Esophagus muscularis mucosa (tissue), 4 donors: ENCODE measurements at regions not wholly inside any gene's neighbourhood (a gene's known extent, or its start where the extent isn't known, plus 50 kb on each side); places are given as distances from the start of the nearest gene placed in this dataset.

Experiments used
- DNase-seq: peaks from one replicate; pipeline ENCODE4 v3.0.0-alpha.2; 2017; ENCODE audit errors: extremely low spot score
- H3K27ac ChIP-seq, 4 donors: fragments of 200-600 bp; sonication (generic); replicated peaks in 1 of 4; 1 replicate in 3 of 4; 2 replicates in 1 of 4; pipeline ENCODE4 v1.5.1; 2016 to 2019; ENCODE audit warnings: mild to moderate bottlenecking in 1 of 4
- H3K27me3 ChIP-seq, 4 donors: fragments of 200-600 bp; sonication (generic); one replicate each; pipeline versions ENCODE4 v1.5.1 to v1.6.0; 2016 to 2019
- H3K36me3 ChIP-seq, 4 donors: fragments of 200-600 bp; sonication (generic); one replicate each; pipeline ENCODE4 v1.5.1; 2016 to 2019
- H3K4me1 ChIP-seq, 4 donors: fragments of 200-600 bp; sonication (generic); one replicate each; pipeline ENCODE4 v1.5.1; 2016 to 2019
- H3K4me3 ChIP-seq, 4 donors: fragments of 200-600 bp; sonication (generic); 1 replicate in 2 of 4; 2 replicates in 2 of 4; pipeline ENCODE4 v1.5.1; 2016 to 2019; ENCODE audit warnings: mild to moderate bottlenecking in 4 of 4, moderate library complexity in 1 of 4
- H3K9me3 ChIP-seq, 4 donors: fragments of 200-600 bp; sonication (generic); 1 replicate in 3 of 4; 2 replicates in 1 of 4; pipeline ENCODE4 v1.5.1; 2016 to 2019
- EP300 ChIP-seq: sonication (generic); formaldehyde crosslinking; IDR thresholded peaks from one replicate; pipeline ENCODE4 v1.6.1; 2017; ENCODE audit warnings: antibody characterized with exemption
- POLR2A ChIP-seq: fragments of 450-650 bp; IDR thresholded peaks from one replicate; pipeline ENCODE4 v1.6.1; 2017; ENCODE audit warnings: antibody characterized with exemption, moderate library complexity, mild to moderate bottlenecking, low read depth
- POLR2AphosphoS5 ChIP-seq, 2 donors: sonication (generic); formaldehyde crosslinking; IDR thresholded peaks; one replicate each; pipeline ENCODE4 v1.6.1; 2017; ENCODE audit warnings: antibody characterized with exemption in 2 of 2
- WGBS: methylation state at CpG from one replicate; pipeline ENCODE4 v1.1.5; 2018; 5-methylcytosine and 5-hydroxymethylcytosine counted together
- intact Hi-C: fragments of 100-400 bp; cut with DNase I; formaldehyde crosslinking; loops from one replicate; pipeline ENCODE4 v1.15.1; 2023
- TF ChIP-seq, protein P1 (sequence below), 3 experiments: fragments of 200-600 bp in 2 of 3; fragments of 450-650 bp in 1 of 3; sonication (generic) in 2 of 3; IDR thresholded peaks; one replicate each; pipeline ENCODE4 v1.5.1; 2017 to 2019; ENCODE audit warnings: antibody characterized with exemption in 3 of 3, mild to moderate bottlenecking in 2 of 3, moderate library complexity in 1 of 3

DNA sequence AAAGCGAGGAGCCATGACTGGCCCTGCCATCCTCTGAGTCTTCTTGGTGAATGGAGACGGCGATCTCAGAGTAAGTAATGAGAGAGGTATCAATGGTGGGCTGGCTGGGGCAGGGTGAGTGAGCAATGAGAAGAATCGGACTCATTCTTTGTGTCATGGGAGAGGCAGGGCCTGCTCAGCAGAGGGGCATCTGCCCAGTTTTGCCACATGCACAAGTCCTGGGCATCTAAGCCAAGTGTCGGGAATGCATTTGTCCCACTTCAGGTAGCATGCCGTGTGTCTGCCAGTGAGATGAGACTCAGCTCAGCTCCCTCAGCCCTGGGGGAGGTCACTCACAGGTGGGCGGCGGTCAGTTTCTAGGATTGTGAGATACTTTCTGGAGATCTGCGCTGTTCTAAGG is 791.0 kb upstream of the RAB6C start:
- WGBS: 89% methylated on average over 9 of the region's 9 CpGs
- Histone ChIP-seq H3K36me3 (no peaks in the 10 kb centered on the region), H3K27ac (no peak overlapping the region), H3K4me3 (no peak overlapping the region), H3K9me3 (no peaks in the 10 kb centered on the region), H3K4me1 (no peaks in the 10 kb centered on the region), H3K27me3 (peaks cover 0 to 9% (median 0%) of the 10 kb centered on the region in 4 donors)
- TF ChIP-seq, protein P1, sequence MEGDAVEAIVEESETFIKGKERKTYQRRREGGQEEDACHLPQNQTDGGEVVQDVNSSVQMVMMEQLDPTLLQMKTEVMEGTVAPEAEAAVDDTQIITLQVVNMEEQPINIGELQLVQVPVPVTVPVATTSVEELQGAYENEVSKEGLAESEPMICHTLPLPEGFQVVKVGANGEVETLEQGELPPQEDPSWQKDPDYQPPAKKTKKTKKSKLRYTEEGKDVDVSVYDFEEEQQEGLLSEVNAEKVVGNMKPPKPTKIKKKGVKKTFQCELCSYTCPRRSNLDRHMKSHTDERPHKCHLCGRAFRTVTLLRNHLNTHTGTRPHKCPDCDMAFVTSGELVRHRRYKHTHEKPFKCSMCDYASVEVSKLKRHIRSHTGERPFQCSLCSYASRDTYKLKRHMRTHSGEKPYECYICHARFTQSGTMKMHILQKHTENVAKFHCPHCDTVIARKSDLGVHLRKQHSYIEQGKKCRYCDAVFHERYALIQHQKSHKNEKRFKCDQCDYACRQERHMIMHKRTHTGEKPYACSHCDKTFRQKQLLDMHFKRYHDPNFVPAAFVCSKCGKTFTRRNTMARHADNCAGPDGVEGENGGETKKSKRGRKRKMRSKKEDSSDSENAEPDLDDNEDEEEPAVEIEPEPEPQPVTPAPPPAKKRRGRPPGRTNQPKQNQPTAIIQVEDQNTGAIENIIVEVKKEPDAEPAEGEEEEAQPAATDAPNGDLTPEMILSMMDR (IDR thresholded peaks at IDR 0.05): no peak
- TF ChIP-seq EP300 (no peak), POLR2A (no peak), POLR2AphosphoS5 (IDR thresholded peaks at IDR 0.05) (no peak)
- intact Hi-C loops: no loop called here
- DNase-seq: peak; percentile 87

DNA sequence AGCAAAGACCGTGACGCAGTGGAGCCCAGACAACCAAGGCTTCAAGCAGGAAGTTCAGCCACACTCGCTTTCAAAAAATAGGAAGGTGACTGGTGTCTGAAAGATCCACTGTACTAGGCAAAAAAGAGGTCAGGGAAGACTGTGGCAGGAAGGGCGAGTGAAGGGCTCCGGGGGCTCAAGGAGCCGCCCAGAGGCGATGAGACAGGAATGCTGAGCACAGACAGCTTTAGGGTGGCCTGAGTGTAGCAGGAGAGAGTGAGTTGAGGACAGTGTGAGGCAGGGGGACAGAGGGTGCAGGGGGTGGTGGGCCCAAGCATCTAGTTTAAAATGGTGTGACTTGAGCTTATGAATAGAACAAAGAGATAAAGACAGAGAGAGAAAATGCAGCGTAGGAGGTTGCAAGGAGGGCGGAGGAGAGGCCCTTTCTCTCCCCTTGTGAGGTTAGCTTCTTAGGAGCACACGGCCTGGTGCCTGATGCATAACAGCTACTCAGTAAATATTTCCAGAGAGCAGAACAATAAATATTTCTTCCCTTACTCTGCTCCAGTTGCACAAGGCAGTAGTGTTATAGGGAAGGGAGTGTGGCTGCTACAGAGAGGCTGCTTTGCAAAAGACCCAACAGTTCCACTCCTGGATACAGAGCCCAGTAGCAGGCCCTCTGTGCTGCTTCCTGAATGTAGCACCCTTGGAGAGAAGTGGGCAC is 789.7 kb upstream of the RAB6C start:
- intact Hi-C loops: no loop called here
- H3K4me3 ChIP-seq: no peak overlapping the region
- H3K36me3 ChIP-seq: no peaks in the 10 kb centered on the region
- H3K27me3 ChIP-seq: peaks cover 0 to 9% (median 0%) of the 10 kb centered on the region in 4 donors
- H3K27ac ChIP-seq: no peak overlapping the region
- H3K9me3 ChIP-seq: no peaks in the 10 kb centered on the region
- DNase-seq: no peak
- 82% methylated on average over 10 of the region's 10 CpGs for WGBS
- H3K4me1 ChIP-seq: no peaks in the 10 kb centered on the region
- TF ChIP-seq POLR2A: no peak
- TF ChIP-seq, protein P1 (IDR thresholded peaks at IDR 0.05): no peak

DNA sequence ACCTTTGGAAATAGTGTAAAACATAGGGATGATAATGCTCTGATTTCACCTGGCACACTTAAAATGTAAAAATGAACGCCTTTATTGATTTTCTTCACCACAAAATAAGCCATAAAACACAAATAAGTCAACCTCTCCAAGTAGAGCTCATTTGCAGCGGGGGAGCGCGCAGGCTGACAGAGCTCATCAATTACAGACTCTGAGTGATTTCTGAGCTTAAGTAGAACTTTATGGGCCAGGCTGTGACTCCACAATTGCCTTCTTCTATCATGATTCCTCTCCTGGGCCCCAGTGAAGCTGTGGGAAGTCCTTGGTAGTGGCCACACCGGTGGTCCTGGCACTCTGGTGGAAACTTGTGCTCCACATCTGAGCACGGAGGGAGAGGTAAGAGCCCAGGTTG is 789.0 kb upstream of the RAB6C start:
- H3K4me3 ChIP-seq: no peak overlapping the region

DNA sequence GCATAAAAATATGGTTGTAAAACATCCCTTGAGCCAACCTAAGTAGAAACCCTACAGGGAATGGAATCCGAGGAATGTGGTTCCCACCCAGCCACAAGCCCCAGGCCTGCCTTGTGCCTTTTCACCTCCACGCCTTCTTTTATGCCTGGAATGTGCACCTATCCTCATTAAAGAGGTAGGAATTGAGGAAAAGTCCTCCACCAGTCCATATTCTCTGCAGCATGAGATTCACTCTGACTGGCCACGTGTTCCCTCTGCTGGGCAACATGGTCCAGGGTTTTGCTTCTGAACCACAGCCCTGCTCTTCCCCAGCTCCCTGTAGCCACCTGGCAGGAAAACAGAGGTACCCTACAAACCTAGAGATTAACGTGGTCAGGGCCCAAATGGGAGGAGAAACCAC is 787.9 kb upstream of the RAB6C start:
- Histone ChIP-seq H3K4me3 (no peak overlapping the region), H3K27me3 (peaks cover 0 to 9% (median 0%) of the 10 kb centered on the region in 4 donors), H3K9me3 (no peaks in the 10 kb centered on the region), H3K36me3 (no peaks in the 10 kb centered on the region), H3K4me1 (no peaks in the 10 kb centered on the region), H3K27ac (no peak overlapping the region)
- no peak for DNase-seq
- intact Hi-C loops: no loop called here
- 90% methylated on average over 4 of the region's 4 CpGs for WGBS
- TF ChIP-seq POLR2AphosphoS5 (IDR thresholded peaks at IDR 0.05): no peak

More for the DNA sequence above, 789.0 kb upstream of the RAB6C start:
- Histone ChIP-seq H3K27me3 (peaks cover 0 to 9% (median 0%) of the 10 kb centered on the region in 4 donors), H3K36me3 (no peaks in the 10 kb centered on the region), H3K27ac (no peak overlapping the region), H3K9me3 (no peaks in the 10 kb centered on the region), H3K4me1 (no peaks in the 10 kb centered on the region)
- TF ChIP-seq EP300 (no peak), POLR2A (no peak), POLR2AphosphoS5 (IDR thresholded peaks at IDR 0.05) (no peak)
- TF ChIP-seq, protein P1 (IDR thresholded peaks at IDR 0.05): no peak
- WGBS: 91% methylated on average over 6 of the region's 6 CpGs
- intact Hi-C loops: no loop called here
- DNase-seq: no peak

DNA sequence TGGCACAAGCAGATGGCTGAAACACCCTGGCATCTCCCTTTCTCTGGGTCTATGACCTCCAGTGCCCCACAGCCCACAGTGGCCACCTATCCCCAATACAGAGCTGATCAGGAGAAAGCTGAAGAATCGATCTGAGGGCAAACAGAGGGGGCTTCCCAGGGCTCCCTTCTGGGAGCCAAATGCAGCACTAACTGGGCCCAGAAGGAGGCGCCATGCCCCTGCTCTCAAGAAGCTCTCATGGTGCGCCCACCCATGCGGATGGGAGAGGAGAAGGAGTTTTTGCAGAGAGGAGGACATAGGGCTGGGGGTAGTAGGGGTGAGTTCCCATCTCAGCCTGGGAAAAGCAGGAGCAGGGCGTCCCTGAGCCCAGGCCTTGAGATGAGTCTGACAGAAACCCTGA is 787.3 kb upstream of the RAB6C start:
- Histone ChIP-seq H3K4me1 (no peaks in the 10 kb centered on the region), H3K9me3 (no peaks in the 10 kb centered on the region), H3K27ac (no peak overlapping the region), H3K36me3 (no peaks in the 10 kb centered on the region), H3K4me3 (no peak overlapping the region), H3K27me3 (peaks cover 0 to 9% (median 0%) of the 10 kb centered on the region in 4 donors)
- no peak for DNase-seq
- WGBS: 97% methylated on average over 4 of the region's 5 CpGs
- intact Hi-C loops: no loop called here
- TF ChIP-seq POLR2AphosphoS5 (IDR thresholded peaks at IDR 0.05): no peak
- no peak for TF ChIP-seq EP300
- TF ChIP-seq, protein P1 (IDR thresholded peaks at IDR 0.05): peak in 2 of 3 experiments; percentile 13 to 22
